ENCODE measurements at regions not wholly inside any gene's neighbourhood (a gene's known extent, or its start where the extent isn't known, plus 50 kb on each side); places are given as distances from the start of the nearest gene placed in this dataset.
"Not testable (repeated sequence)": the region's sequence is repeated elsewhere in the genome, so short reads cannot be mapped to it uniquely, and the experiment has no call there.

- DNase-seq = no peak
Observed at GRCh38 chr4:79174490-79175252, 151.2 kb downstream of the NAA11 start.

GRCh38 chr4:79173186-79173585 lies 152.7 kb downstream of the NAA11 start:
- no peak for DNase-seq

- DNase-seq = no peak
Observed at GRCh38 chr4:79170077-79170476, 155.8 kb downstream of the NAA11 start.

- no peak for DNase-seq
Observed at GRCh38 chr4:79164907-79165610, 160.8 kb downstream of the NAA11 start.

- no peak for DNase-seq
Observed at GRCh38 chr4:79163981-79164490, 161.8 kb downstream of the NAA11 start.

- DNase-seq = no peak
Observed at GRCh38 chr4:79160962-79161361, 164.9 kb downstream of the NAA11 start.

GRCh38 chr4:79158705-79159104 lies 167.2 kb downstream of the NAA11 start:
- not testable (repeated sequence) for DNase-seq

GRCh38 chr4:79155336-79155735 lies 170.5 kb downstream of the NAA11 start:
- no peak for DNase-seq

GRCh38 chr4:79150820-79151416 lies 174.9 kb downstream of the NAA11 start:
- no peak for DNase-seq

GRCh38 chr4:79148369-79148768 lies 177.5 kb downstream of the NAA11 start:
- no peak for DNase-seq

GRCh38 chr4:79147251-79147650 lies 178.6 kb downstream of the NAA11 start:
- DNase-seq = no peak

GRCh38 chr4:79141530-79141929 lies 184.3 kb downstream of the NAA11 start:
- no peak for DNase-seq

- DNase-seq = no peak
Observed at GRCh38 chr4:79134767-79135166, 191.1 kb downstream of the NAA11 start.

- no peak for DNase-seq
Observed at GRCh38 chr4:79132826-79133225, 193.0 kb downstream of the NAA11 start.

- DNase-seq = no peak
Observed at GRCh38 chr4:79121875-79122358, 182.7 kb upstream of the PAQR3 start.

GRCh38 chr4:79121223-79121622 lies 182.0 kb upstream of the PAQR3 start:
- no peak for DNase-seq

GRCh38 chr4:79117051-79117450 lies 177.8 kb upstream of the PAQR3 start:
- not testable (repeated sequence) for DNase-seq

- DNase-seq = no peak
Observed at GRCh38 chr4:79107014-79107413, 167.8 kb upstream of the PAQR3 start.

GRCh38 chr4:79088946-79089691 lies 149.9 kb upstream of the PAQR3 start:
- no peak for DNase-seq

- no peak for DNase-seq
Observed at GRCh38 chr4:79087071-79087470, 147.8 kb upstream of the PAQR3 start.

GRCh38 chr4:79083406-79084010 lies 144.3 kb upstream of the PAQR3 start:
- no peak for DNase-seq

GRCh38 chr4:79082997-79083396 lies 143.8 kb upstream of the PAQR3 start:
- no peak for DNase-seq

- DNase-seq = no peak
Observed at GRCh38 chr4:79081973-79082372, 142.7 kb upstream of the PAQR3 start.
